H9 (cell line): ENCODE measurements at regions not wholly inside any gene's neighbourhood (a gene's known extent, or its start where the extent isn't known, plus 50 kb on each side); places are given as distances from the start of the nearest gene placed in this dataset.

Experiments used
- DNase-seq: peaks from one replicate; pipeline ENCODE4 v3.0.0-alpha.2; 2017
- H2AFZ ChIP-seq: one replicate; pipeline ENCODE4 v1.6.1; 2013; ENCODE audit warnings: mild to moderate bottlenecking, low read length, control low read depth, moderate library complexity
- H2AK5ac ChIP-seq: 2 replicates; pipeline ENCODE4 v1.6.1; 2013; ENCODE audit warnings: low read length, control low read depth, mixed read lengths; ENCODE audit not compliant: insufficient read length
- H2BK120ac ChIP-seq: one replicate; pipeline ENCODE4 v1.6.1; 2013; ENCODE audit warnings: low read depth, mild to moderate bottlenecking, low read length, control low read depth, inconsistent platforms; ENCODE audit not compliant: poor library complexity, severe bottlenecking
- H2BK12ac ChIP-seq: 2 replicates; pipeline ENCODE4 v1.6.1; 2013; ENCODE audit warnings: low read length, control low read depth, mixed read lengths, low read depth; ENCODE audit not compliant: insufficient read length
- H2BK15ac ChIP-seq: 2 replicates; pipeline ENCODE4 v1.6.1; 2013; ENCODE audit warnings: low read depth, low read length, control low read depth
- H2BK20ac ChIP-seq: one replicate; pipeline ENCODE4 v1.6.1; 2013; ENCODE audit warnings: low read depth, mild to moderate bottlenecking, low read length, control low read depth, inconsistent platforms; ENCODE audit not compliant: poor library complexity, severe bottlenecking
- H2BK5ac ChIP-seq: 2 replicates; pipeline ENCODE4 v1.6.1; 2013; ENCODE audit warnings: low read length, control low read depth, mixed read lengths; ENCODE audit not compliant: insufficient read length
- H3K14ac ChIP-seq: 2 replicates; pipeline ENCODE4 v1.6.1; 2013; ENCODE audit warnings: low read length, control low read depth; ENCODE audit not compliant: insufficient read depth
- H3K18ac ChIP-seq: 2 replicates; pipeline ENCODE4 v1.6.1; 2013; ENCODE audit warnings: low read depth, mild to moderate bottlenecking, mixed read lengths, low read length, control low read depth; ENCODE audit not compliant: insufficient read length
- H3K23ac ChIP-seq: 2 replicates; pipeline ENCODE4 v1.6.1; 2013; ENCODE audit warnings: low read length, control low read depth, mixed read lengths, low read depth; ENCODE audit not compliant: insufficient read length
- H3K23me2 ChIP-seq: 2 replicates; pipeline ENCODE4 v1.6.1; 2013; ENCODE audit warnings: low read depth, mild to moderate bottlenecking, mixed read lengths, low read length, control low read depth; ENCODE audit not compliant: insufficient read length, poor library complexity, severe bottlenecking
- H3K27ac ChIP-seq: 2 replicates; pipeline ENCODE4 v1.5.1; 2013; ENCODE audit warnings: low read length, control low read depth, mixed read lengths, low read depth; ENCODE audit not compliant: insufficient read length
- H3K27me3 ChIP-seq: 2 replicates; pipeline ENCODE4 v1.6.1; 2013; ENCODE audit warnings: low read length, control low read depth, inconsistent platforms; ENCODE audit not compliant: insufficient read depth
- H3K4ac ChIP-seq: 2 replicates; pipeline ENCODE4 v1.6.1; 2013; ENCODE audit warnings: low read depth, mild to moderate bottlenecking, control low read depth, inconsistent platforms, low read length, moderate library complexity
- H3K4me1 ChIP-seq: 2 replicates; pipeline ENCODE4 v1.6.1; 2013; ENCODE audit warnings: low read length, control low read depth, inconsistent platforms; ENCODE audit not compliant: insufficient read depth
- H3K4me2 ChIP-seq: 2 replicates; pipeline ENCODE4 v1.6.1; 2013; ENCODE audit warnings: low read length, control low read depth, mixed read lengths; ENCODE audit not compliant: insufficient read length, insufficient read depth
- H3K56ac ChIP-seq: 2 replicates; pipeline ENCODE4 v1.6.1; 2013; ENCODE audit warnings: low read depth, mild to moderate bottlenecking, mixed read lengths, low read length, control low read depth; ENCODE audit not compliant: insufficient read length
- H3K79me1 ChIP-seq: 2 replicates; pipeline ENCODE4 v1.6.1; 2013; ENCODE audit warnings: low read depth, mild to moderate bottlenecking, moderate library complexity, low read length, control low read depth, inconsistent platforms; ENCODE audit not compliant: insufficient read depth, poor library complexity, severe bottlenecking
- H3K79me2 ChIP-seq: 2 replicates; pipeline ENCODE4 v1.6.1; 2013; ENCODE audit warnings: low read length, control low read depth, inconsistent platforms; ENCODE audit not compliant: insufficient read depth
- H3K9ac ChIP-seq: 2 replicates; pipeline ENCODE4 v1.6.1; 2013; ENCODE audit warnings: low read length, control low read depth, mixed read lengths; ENCODE audit not compliant: insufficient read length; ENCODE audit errors: extremely low read depth
- H3K9me3 ChIP-seq: one replicate; pipeline ENCODE4 v1.6.1; 2013; ENCODE audit warnings: low read depth, low read length, inconsistent platforms; ENCODE audit not compliant: control insufficient read depth
- H3T11ph ChIP-seq: one replicate; pipeline ENCODE4 v1.6.1; 2013; ENCODE audit warnings: mild to moderate bottlenecking, low read length, control low read depth, inconsistent platforms
- H4K20me1 ChIP-seq: one replicate; pipeline ENCODE4 v1.6.1; 2013; ENCODE audit not compliant: control insufficient read depth, insufficient read length, insufficient read depth
- H4K5ac ChIP-seq: 2 replicates; pipeline ENCODE4 v1.6.1; 2013; ENCODE audit warnings: low read depth, mild to moderate bottlenecking, mixed read lengths, low read length, control low read depth; ENCODE audit not compliant: insufficient read length
- H4K8ac ChIP-seq: replicated peaks from 2 replicates; pipeline ENCODE4 v1.6.1; 2013; ENCODE audit warnings: low read length, control low read depth, mixed read lengths, low read depth; ENCODE audit not compliant: insufficient read length
- H4K91ac ChIP-seq: 2 replicates; pipeline ENCODE4 v1.6.1; 2013; ENCODE audit warnings: low read depth, mild to moderate bottlenecking, moderate library complexity, mixed read lengths, low read length, control low read depth; ENCODE audit not compliant: insufficient read length
- H3K27ac Mint-ChIP-seq, 3 experiments: 2 replicates in 2 of 3; 3 replicates in 1 of 3; pipeline ENCODE4 v1.8.0; 2020 to 2021; ENCODE audit warnings: mixed read lengths in 3 of 3, mild to moderate bottlenecking in 1 of 3, moderate library complexity in 1 of 3
- H3K27me3 Mint-ChIP-seq: 2 replicates; pipeline ENCODE4 v1.8.0; 2021; ENCODE audit warnings: low read depth, mild to moderate bottlenecking, moderate library complexity, mixed read lengths
- H3K36me3 Mint-ChIP-seq, 3 experiments: 2 replicates in 2 of 3; 3 replicates in 1 of 3; pipeline ENCODE4 v1.8.0; 2020 to 2021; ENCODE audit warnings: low read depth in 3 of 3, mixed read lengths in 3 of 3; ENCODE audit not compliant: insufficient read depth in 1 of 3
- H3K4me1 Mint-ChIP-seq, 2 experiments: 2 replicates each; pipeline ENCODE4 v1.8.0; 2020; ENCODE audit warnings: mixed read lengths in 2 of 2
- H3K4me3 Mint-ChIP-seq, 2 experiments: 2 replicates in 1 of 2; 3 replicates in 1 of 2; pipeline ENCODE4 v1.8.0; 2020 to 2021; ENCODE audit warnings: mild to moderate bottlenecking in 2 of 2, mixed read lengths in 2 of 2, moderate library complexity in 1 of 2
- H3K9me3 Mint-ChIP-seq, 2 experiments: 2 replicates in 1 of 2; 3 replicates in 1 of 2; pipeline ENCODE4 v1.8.0; 2020; ENCODE audit warnings: mild to moderate bottlenecking in 2 of 2, mixed read lengths in 2 of 2, moderate library complexity in 1 of 2
- CTCF ChIP-seq: fragments of 200-600 bp; sonication (generic); conservative IDR thresholded peaks from 3 replicates; pipeline ENCODE4 v1.8.0; 2021; ENCODE audit warnings: antibody characterized with exemption, mild to moderate bottlenecking
- WGBS: extraction: QIAGEN DNeasy Blood & Tissue Kit; methylation state at CpG from one replicate; pipeline ENCODE4 v1.1.7; 2013; ENCODE audit warnings: missing lambda C conversion rate, low lambda C conversion rate, mixed read lengths; ENCODE audit not compliant: insufficient read length; ENCODE audit errors: extremely low coverage; 5-methylcytosine and 5-hydroxymethylcytosine counted together

GRCh38 chr15:87215100-87215499 lies 1041.4 kb downstream of the NTRK3 start:
- Histone ChIP-seq H4K5ac (no peak overlapping the region), H2BK120ac (no peak overlapping the region), H3K4ac (no peak overlapping the region), H4K20me1 (no peaks in the 10 kb centered on the region), H2BK5ac (no peak overlapping the region), H2AK5ac (no peak overlapping the region), H3K18ac (no peak overlapping the region), H3K56ac (no peak overlapping the region), H2AFZ (no peak overlapping the region), H3K23ac (no peak overlapping the region), H2BK20ac (no peak overlapping the region), H4K91ac (no peak overlapping the region), H3K27me3 (no peaks in the 10 kb centered on the region), H3K23me2 (no peaks in the 10 kb centered on the region), H3K9me3 (no peaks in the 10 kb centered on the region), H3K79me2 (no peaks in the 10 kb centered on the region), H3K79me1 (no peaks in the 10 kb centered on the region), H2BK15ac (no peak overlapping the region), H3K27ac (no peak overlapping the region), H2BK12ac (no peak overlapping the region), H3K14ac (no peak overlapping the region), H3K4me1 (peaks cover 5% of the 10 kb centered on the region; the same call in 1 of the 2 replicates), H4K8ac (no peak overlapping the region), H3T11ph (no peak overlapping the region), H3K9ac (no peak overlapping the region), H3K4me2 (no peak overlapping the region)
- Mint-ChIP-seq H3K4me1 (peaks cover 9% of the 10 kb centered on the region in 2 experiments), H3K27ac (no peak overlapping the region), H3K27me3 (peaks cover 6% of the 10 kb centered on the region), H3K9me3 (no peaks in the 10 kb centered on the region), H3K4me3 (no peak overlapping the region), H3K36me3 (no peaks in the 10 kb centered on the region)
- TF ChIP-seq CTCF = no peak
- no peak for DNase-seq
- WGBS = no CpG with 5 or more reads among the region's 1 CpG
